Ramos (cell line): ENCODE measurements at regions not wholly inside any gene's neighbourhood (a gene's known extent, or its start where the extent isn't known, plus 50 kb on each side); places are given as distances from the start of the nearest gene placed in this dataset.
"Not testable (repeated sequence)": the region's sequence is repeated elsewhere in the genome, so short reads cannot be mapped to it uniquely, and the experiment has no call there.

Experiments
- in situ Hi-C: fragments of 300-500 bp; cut with MboI; formaldehyde crosslinking; loops from one replicate; pipeline ENCODE4 v1.14.3; 2022; ENCODE audit warnings: low sequenced_read_pairs; ENCODE audit not compliant: unreplicated experiment

GRCh38 chr2:89756616-89757015 is 1065.1 kb downstream of the RPIA start:
- in situ Hi-C loops: not testable (repeated sequence)

GRCh38 chr2:89758332-89759026 is 1067.0 kb downstream of the RPIA start:
- in situ Hi-C loops: not testable (repeated sequence)

GRCh38 chr2:89760762-89761161 is 1069.3 kb downstream of the RPIA start:
- in situ Hi-C loops: not testable (repeated sequence)

GRCh38 chr2:89761171-89761570 is 1069.7 kb downstream of the RPIA start:
- in situ Hi-C loops: not testable (repeated sequence)

- in situ Hi-C loops: not testable (repeated sequence)
Measured at GRCh38 chr2:89761863-89762262, 1070.4 kb downstream of the RPIA start.

GRCh38 chr2:89762461-89763253 is 1071.2 kb downstream of the RPIA start:
- in situ Hi-C loops: not testable (repeated sequence)

- in situ Hi-C loops: no loop called here
Measured at GRCh38 chr2:89763254-89763580, 1071.7 kb downstream of the RPIA start.

GRCh38 chr2:89763581-89764485 is 1072.4 kb downstream of the RPIA start:
- in situ Hi-C loops: no loop called here

- in situ Hi-C loops: not testable (repeated sequence)
Measured at GRCh38 chr2:89764571-89765360, 1073.3 kb downstream of the RPIA start.

- in situ Hi-C loops: not testable (repeated sequence)
Measured at GRCh38 chr2:89765361-89765718, 1073.9 kb downstream of the RPIA start.

GRCh38 chr2:89766141-89766990 is 1074.9 kb downstream of the RPIA start:
- in situ Hi-C loops: not testable (repeated sequence)

GRCh38 chr2:89767058-89767457 is 1075.6 kb downstream of the RPIA start:
- in situ Hi-C loops: not testable (repeated sequence)

- in situ Hi-C loops: no loop called here
Measured at GRCh38 chr2:89767572-89768435, 1076.3 kb downstream of the RPIA start.

GRCh38 chr2:89775885-89776284 is 1084.4 kb downstream of the RPIA start:
- in situ Hi-C loops: no loop called here

GRCh38 chr2:89780318-89780717 is 1088.8 kb downstream of the RPIA start:
- in situ Hi-C loops: no loop called here

GRCh38 chr2:89781962-89782361 is 1090.5 kb downstream of the RPIA start:
- in situ Hi-C loops: no loop called here

GRCh38 chr2:89784960-89785359 is 1093.5 kb downstream of the RPIA start:
- in situ Hi-C loops: no loop called here

GRCh38 chr2:89785528-89785927 is 1094.1 kb downstream of the RPIA start:
- in situ Hi-C loops: not testable (repeated sequence)
